Hematopoietic multipotent progenitor cell treated with erythropoietin and hydrocortisone succinate and interleukin-3 and kit ligand, for 8 days (in vitro differentiated cells): ENCODE measurements at regions not wholly inside any gene's neighbourhood (a gene's known extent, or its start where the extent isn't known, plus 50 kb on each side); places are given as distances from the start of the nearest gene placed in this dataset.
A peak's percentile ranks its signal among the peaks of the same experiment; 100 is the strongest.

Experiments
- DNase-seq: peaks from one replicate; pipeline ENCODE4 v3.0.0-alpha.2; 2015

DNA sequence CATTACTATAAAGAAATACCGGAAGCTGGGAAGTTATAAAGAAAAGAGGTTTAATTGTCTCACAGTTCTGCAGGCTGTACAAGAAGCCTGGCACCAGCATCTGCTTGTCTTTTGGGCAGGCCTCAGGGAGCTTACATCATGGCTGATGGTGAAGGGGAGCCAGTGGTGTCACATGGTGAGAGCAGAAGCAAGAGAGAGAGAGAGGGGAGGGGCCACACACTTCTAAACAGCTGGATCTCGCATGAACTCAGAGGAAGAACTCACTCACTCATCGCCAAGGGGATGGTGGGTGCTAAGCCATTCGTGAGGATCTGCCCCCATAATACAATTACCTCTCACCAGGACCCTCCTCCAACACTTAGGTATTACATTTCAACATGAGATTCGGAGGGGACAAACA lies 51.8 kb upstream of the ANKRD34C start:
- DNase-seq, result no peak

GRCh38 chr15:79222808-79223207 lies 59.7 kb upstream of the ANKRD34C start:
- no peak for DNase-seq

DNA sequence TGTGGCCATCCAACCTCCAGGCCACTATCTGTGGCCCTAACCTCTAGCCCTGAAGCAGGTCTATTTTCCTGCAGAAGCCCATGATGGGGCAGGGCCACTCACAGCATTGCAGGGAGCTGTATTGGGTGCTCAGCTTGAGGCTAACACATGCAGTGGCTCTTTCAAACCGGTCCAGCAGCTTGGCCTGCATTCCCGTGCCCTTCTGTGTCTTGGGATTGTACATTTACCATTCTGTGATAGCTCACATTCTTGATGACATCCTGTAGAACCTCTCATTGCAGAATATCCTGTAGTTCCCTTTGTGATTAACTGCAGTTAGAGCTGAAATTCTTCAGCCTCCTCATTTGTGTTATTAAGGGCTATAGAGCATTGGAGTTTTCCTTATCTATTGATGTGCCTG lies 60.8 kb upstream of the ANKRD34C start:
- DNase-seq, result no peak

DNA sequence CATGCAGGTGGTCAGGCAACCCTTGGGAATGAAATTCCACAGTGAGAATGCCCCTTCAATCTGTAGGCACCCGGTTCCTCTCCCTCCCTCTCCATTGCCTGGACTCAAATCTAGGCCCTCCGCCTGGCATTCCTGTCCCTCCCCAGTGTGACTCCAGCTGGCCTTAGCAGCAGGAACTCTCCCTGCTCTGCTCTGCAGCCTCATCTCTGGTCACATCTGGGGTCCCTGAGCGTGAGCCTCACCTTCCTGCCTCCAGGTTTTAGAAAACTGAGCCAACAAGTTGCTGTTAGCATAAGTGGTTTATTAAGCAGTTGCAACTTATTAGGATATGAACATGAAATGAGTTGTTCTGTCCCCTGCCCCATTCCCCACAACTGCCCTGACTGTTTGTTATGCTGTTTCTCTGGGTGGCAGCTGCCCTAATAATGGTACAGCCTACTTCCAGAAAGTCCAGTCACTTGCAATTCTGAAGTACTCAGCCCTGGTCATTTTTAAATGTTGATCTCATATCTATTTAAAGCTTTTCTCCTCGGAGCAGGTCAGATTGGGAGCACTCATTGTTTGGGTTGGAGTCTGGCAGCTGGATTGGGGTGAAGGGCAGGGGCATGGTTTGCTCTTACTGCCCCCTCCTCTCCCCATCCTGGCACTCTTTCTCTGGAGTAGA lies 63.0 kb upstream of the ANKRD34C start:
- DNase-seq, result no peak

- no peak for DNase-seq
These were observed 63.8 kb upstream of the ANKRD34C start for GRCh38 chr15:79218588-79219200.

DNA sequence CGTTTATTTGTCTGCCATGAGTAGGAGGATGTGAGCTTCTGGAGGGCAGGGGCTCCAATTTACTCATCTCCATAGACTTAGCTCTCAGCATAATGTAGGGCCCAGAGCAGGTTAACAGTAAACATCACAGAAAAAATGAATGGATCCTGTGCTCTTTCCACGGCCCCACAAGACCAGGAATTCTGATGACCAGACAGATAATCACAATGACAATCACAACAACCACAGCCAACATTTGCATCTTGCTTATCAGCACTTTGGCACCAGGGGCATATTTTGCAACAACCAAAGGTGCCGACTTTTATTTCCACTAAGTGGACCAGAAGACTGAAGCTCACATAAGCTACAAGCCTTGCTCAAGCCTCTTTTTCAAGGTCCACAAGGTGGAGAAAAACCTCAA lies 68.9 kb upstream of the ANKRD34C start:
- no peak for DNase-seq

DNA sequence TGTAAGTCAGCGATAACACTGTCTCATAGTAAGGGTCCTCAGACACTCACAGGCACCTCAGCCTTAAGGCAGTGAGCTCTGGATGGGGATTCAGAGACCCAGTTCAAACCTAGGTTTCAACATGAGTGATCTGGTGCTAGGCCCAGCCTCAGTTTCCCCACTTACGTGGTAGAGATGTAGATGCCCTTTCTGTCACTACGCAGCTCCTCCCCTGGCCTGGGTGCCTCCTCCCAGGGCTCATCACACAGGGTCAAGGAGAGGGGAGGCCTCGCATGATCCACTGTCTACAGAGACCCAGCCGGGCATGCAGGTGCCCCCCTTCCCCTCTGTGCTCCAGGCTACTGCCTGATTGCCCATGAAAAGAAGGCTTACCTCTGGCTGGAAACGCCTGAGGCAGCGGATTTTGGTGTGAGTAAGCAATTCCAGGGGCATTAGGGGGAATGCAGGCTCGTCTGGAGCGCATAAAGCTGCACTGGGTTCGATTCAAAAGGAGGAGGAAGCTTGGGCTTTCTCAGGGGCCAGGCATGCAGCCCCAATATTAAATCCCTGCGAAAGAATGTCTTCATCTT lies 69.8 kb upstream of the ANKRD34C start:
- DNase-seq, result no peak

- DNase-seq, result no peak
These were observed 71.0 kb upstream of the ANKRD34C start for GRCh38 chr15:79211481-79211880.

- no peak for DNase-seq
These were observed 72.8 kb upstream of the ANKRD34C start for GRCh38 chr15:79209690-79210089.

DNA sequence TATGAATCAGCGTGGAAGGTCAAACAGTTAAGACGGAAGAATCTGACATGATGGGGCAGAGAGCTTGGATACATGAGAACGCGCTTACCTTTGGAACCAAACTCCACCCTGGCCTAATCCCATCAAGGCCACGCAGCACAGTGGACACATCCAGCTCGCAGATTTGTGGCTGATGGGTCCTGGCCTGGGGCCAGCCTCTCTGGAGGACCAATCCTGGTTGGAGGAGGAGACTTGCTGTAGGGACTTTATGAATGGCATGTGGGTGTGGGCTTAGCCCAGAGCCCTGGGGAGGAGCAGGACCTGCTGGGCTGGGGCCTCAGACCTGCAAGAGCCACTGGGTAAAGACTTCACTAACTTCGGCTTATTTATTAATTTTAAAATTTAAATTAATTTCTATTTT lies 73.4 kb upstream of the ANKRD34C start:
- no peak for DNase-seq

DNA sequence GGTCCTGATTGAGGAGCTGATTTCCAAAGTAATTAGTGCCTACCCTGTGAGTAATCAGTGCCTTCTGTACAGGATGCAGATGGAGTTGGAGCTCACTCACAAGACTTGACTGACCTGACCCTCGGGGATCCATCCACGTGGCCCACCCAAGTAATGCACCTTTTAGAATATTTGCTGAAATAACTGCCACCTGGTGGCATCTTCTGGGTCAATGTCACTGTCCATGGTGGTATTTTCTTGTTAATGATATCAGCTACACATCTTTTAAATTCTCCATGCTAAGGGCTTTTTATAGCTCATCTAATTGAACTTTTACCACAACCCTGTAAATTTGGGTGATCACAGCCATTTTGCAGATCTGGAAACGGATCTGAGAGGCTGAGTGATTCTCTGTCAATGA lies 74.3 kb upstream of the ANKRD34C start:
- no peak for DNase-seq

- DNase-seq, result no peak
These were observed 75.6 kb upstream of the ANKRD34C start for GRCh38 chr15:79206940-79207339.

GRCh38 chr15:79204886-79205675 lies 77.4 kb upstream of the ANKRD34C start:
- DNase-seq, result no peak

DNA sequence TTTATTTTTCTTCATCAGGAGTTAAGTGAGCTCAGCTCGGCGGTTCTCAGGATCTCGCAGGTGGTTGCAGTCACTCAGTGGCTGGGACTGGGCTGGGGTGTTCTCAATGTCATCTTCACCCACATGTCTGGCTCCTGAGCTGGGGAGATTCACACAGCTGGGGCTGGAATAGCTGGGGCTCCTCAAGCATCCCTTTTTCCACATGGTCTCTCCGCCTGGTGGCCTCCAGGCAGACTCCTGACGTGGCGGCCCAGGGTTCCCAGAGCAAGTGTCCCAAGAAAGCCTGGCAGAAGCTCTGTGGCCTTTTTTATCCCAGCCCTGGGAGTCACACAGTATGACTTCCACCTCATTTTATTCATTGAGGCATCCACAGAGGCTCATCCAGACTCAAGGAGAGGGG lies 84.1 kb upstream of the ANKRD34C start:
- DNase-seq, result no peak

GRCh38 chr15:79197285-79197684 lies 85.2 kb upstream of the ANKRD34C start:
- DNase-seq, result no peak

DNA sequence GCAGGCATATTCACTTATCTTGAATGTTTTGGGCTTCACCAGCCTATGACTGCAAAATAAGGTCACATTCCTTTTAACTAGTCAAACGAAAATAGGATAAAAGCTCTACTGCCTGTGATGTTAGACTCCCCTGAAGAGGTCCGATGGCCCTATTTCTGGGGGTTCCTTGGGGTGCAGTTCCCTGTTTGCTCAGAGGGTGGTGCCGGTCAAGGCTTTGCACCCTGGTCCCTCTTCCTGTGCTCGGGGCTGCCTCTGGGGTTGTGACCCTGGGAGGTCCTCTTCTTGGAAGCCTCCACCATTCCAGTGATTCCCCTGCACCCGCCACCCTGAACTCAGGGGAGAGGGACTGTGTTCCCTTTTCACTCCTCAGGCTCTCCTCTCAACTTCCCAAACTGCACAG lies 86.7 kb upstream of the ANKRD34C start:
- no peak for DNase-seq

GRCh38 chr15:79195239-79195638 lies 87.3 kb upstream of the ANKRD34C start:
- DNase-seq, result no peak

DNA sequence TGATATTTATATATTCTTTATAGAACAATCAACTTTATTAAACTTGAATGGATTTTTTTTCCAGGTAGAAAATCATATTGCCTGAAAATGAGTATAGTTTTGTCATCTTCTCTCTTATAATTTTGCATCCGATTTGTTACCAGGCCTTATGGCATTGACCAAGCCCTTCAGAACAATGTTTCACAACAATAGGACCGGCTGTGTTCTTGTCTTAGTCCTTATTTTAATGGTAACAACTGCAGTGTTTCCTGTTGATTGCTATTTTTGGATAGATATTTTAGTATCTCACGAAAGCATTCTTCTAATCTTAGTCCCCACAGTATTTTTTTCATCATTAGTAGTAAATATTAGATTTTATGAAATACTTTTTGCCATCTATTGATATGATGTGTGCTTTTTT lies 88.1 kb upstream of the ANKRD34C start:
- no peak for DNase-seq

- DNase-seq, result no peak
These were observed 89.0 kb upstream of the ANKRD34C start for GRCh38 chr15:79193549-79193948.

GRCh38 chr15:79193103-79193502 lies 89.4 kb upstream of the ANKRD34C start:
- no peak for DNase-seq

GRCh38 chr15:79192462-79193036 lies 90.0 kb upstream of the ANKRD34C start:
- DNase-seq, result no peak

GRCh38 chr15:79190093-79190492 lies 92.4 kb upstream of the ANKRD34C start:
- DNase-seq, result no peak

- no peak for DNase-seq
These were observed 95.9 kb upstream of the ANKRD34C start for GRCh38 chr15:79186616-79187015.

- peak; percentile 31 for DNase-seq
These were observed 94.6 kb upstream of the RASGRF1 start for GRCh38 chr15:79185199-79185598.
